ENCODE measurements at regions not wholly inside any gene's neighbourhood (a gene's known extent, or its start where the extent isn't known, plus 50 kb on each side); places are given as distances from the start of the nearest gene placed in this dataset.

- TF ChIP-seq, protein P1, sequence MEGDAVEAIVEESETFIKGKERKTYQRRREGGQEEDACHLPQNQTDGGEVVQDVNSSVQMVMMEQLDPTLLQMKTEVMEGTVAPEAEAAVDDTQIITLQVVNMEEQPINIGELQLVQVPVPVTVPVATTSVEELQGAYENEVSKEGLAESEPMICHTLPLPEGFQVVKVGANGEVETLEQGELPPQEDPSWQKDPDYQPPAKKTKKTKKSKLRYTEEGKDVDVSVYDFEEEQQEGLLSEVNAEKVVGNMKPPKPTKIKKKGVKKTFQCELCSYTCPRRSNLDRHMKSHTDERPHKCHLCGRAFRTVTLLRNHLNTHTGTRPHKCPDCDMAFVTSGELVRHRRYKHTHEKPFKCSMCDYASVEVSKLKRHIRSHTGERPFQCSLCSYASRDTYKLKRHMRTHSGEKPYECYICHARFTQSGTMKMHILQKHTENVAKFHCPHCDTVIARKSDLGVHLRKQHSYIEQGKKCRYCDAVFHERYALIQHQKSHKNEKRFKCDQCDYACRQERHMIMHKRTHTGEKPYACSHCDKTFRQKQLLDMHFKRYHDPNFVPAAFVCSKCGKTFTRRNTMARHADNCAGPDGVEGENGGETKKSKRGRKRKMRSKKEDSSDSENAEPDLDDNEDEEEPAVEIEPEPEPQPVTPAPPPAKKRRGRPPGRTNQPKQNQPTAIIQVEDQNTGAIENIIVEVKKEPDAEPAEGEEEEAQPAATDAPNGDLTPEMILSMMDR (conservative IDR thresholded peaks at IDR 0.05): no peak
- no peak overlapping the region for H3K27ac ChIP-seq
Measured at GRCh38 chr4:63029380-63029779, 1379.9 kb downstream of the TECRL start.

- H3K27ac ChIP-seq: no peak overlapping the region
- TF ChIP-seq, protein P1 (conservative IDR thresholded peaks at IDR 0.05): no peak
Measured at GRCh38 chr4:63020661-63021060, 1388.6 kb downstream of the TECRL start.

DNA sequence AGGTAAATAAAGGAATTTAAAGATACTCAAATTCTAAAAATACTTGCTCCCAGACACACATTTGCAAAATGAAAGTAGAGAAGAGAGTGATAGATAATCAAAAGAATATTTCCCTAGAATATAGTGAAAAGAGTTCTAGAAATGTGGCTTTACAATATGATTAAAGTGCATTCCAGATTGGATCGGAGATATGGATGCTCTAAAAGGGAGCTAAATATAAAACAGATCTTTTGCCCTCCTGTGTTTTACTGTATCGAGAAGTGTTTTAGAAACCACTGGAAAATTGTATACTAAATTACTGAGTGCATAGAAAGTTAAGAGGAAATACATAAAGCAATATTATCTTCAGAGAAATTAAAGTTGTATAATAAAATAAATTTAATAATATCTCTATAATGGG is 1392.0 kb downstream of the TECRL start:
- no peak overlapping the region for H3K27ac ChIP-seq
- TF ChIP-seq, protein P1 (conservative IDR thresholded peaks at IDR 0.05): no peak

DNA sequence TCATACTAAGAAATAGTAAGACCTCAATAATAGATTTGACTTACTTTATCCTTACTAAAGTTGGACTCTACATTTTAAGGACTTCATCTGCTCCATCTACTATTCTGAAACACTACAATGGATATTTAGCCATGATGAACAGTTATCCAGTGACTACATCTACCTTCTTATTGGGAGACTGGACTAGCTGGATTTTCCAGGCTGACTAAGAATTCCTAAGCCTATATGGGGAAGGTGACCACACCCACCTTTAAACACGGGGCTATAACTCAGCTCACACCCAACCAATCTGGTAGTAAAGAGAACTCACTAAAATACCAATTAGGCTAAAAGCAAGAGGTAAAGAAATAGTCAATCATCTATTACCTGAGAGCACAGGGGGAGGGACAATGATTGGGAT is 1438.4 kb downstream of the TECRL start:
- H3K27ac ChIP-seq: no peak overlapping the region
- TF ChIP-seq, protein P1 (conservative IDR thresholded peaks at IDR 0.05): no peak

- no peak overlapping the region for H3K27ac ChIP-seq
- TF ChIP-seq, protein P1 (conservative IDR thresholded peaks at IDR 0.05): no peak
Measured at GRCh38 chr4:62960415-62960814, 1448.8 kb downstream of the TECRL start.

GRCh38 chr4:62953752-62954151 is 1455.5 kb downstream of the TECRL start:
- H3K27ac ChIP-seq: no peak overlapping the region
- TF ChIP-seq, protein P1 (conservative IDR thresholded peaks at IDR 0.05): no peak

DNA sequence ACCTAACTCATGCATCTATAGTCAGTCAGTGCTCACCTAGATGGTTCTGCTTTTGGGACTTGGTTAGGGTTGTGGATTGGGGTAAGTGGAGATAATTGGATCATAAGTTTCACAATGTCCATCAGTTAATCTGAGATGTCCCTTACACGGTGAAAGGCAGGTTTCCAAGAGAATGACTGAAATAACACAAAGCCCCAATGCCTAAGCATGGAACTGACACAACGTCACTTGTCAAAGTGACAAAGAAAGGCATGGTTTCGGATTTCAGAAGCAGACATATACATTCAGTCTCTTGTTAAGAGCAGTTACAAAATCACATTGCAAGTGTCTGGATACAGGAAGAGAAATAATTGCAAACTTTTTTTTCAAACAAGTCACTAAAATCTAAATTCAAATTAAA is 1456.9 kb downstream of the TECRL start:
- TF ChIP-seq, protein P1 (conservative IDR thresholded peaks at IDR 0.05): no peak
- no peak overlapping the region for H3K27ac ChIP-seq

DNA sequence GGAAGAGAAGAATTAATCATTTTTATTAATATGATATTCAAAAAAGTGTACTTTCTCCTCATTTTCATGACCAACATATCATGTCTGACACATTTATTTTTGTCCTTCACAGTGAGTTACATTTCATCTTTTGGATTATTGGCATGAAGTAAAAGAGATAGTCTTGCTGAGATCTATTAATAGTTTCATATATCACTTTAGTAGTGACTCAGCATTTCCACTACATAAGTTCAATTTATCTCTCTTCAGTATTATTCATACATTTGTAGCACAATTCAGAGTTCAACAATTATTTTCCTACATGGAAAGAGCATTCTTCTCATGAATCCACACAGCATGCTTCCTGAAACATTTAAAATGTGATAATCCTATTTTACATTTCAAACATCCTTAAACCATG is 1461.1 kb downstream of the TECRL start:
- no peak overlapping the region for H3K27ac ChIP-seq
- TF ChIP-seq, protein P1 (conservative IDR thresholded peaks at IDR 0.05): no peak
